ENCODE measurements at regions not wholly inside any gene's neighbourhood (a gene's known extent, or its start where the extent isn't known, plus 50 kb on each side); places are given as distances from the start of the nearest gene placed in this dataset.
A peak's percentile ranks its signal among the peaks of the same experiment; 100 is the strongest.

DNA sequence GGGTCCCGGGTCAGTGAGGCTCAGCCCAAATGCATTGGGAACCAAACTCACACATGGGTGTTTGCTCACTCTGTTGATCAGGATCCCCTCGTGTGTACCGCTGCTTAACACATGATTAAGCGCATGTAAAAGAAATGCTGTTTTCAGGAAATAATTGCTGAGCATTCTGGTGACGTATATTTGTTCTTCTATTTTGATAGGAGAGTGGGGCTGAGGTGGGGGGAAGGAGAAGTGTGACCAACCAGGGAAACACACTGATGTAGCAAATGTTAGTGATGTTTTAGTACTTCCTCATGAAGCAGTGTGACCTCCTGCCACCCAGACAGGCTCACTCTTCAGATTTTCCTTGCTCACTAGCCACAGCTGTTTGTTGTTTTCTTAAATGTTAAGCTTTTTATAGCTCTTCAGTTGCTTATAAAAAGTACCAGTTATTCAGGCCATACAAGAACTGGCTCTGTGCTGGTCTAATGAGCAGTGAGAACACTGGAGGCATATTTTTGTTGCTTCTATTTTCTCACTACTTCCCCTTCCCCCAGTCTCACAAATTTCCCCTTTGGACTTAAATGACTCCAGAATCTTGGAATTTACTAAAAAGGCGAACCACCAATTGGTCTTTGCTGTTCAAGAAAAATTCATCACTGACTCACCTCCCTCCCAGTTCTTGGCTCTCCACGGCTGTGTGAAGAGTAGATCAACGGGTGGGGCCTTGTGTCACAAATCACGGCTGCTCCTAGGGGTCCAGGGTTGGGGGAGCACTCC lies 79.2 kb upstream of the BACH2 start:
- POLR2A ChIA-PET: interaction anchor here in 1 of 2 donors (0.6 kb wide), 1 partner anchor 20 kb away, joined by 4 read pairs; no protein-coding TSS in a partner anchor
- no peaks in the 10 kb centered on the region for H3K36me3 Mint-ChIP-seq
- DNase-seq: peak in 1 of 35 experiments; percentile 13
- H3K9me3 Mint-ChIP-seq: no peaks in the 10 kb centered on the region
- CTCF ChIA-PET: interaction anchor here in 1 of 2 donors (0.7 kb wide), 1 partner anchor 435 kb away, joined by 4 read pairs; no protein-coding TSS in a partner anchor
- Histone ChIP-seq H3K4me1 (ENCODE audit: control insufficient read depth in 1 of 2, extremely low read depth in 1 of 2, insufficient read depth in 2 of 2, low read length in 2 of 2) (no peaks in the 10 kb centered on the region), H3K27ac (ENCODE audit: low read length) (no peak overlapping the region), H3K4me3 (ENCODE audit: control insufficient read depth in 1 of 2, extremely low read depth in 1 of 2, low read length in 1 of 2) (no peak overlapping the region), H3K9me3 (no peaks in the 10 kb centered on the region), H3K27me3 (replicated peaks in 1 of 2; ENCODE audit: control insufficient read depth in 2 of 2, extremely low read depth in 1 of 2, insufficient read depth in 2 of 2, low read length in 1 of 2) (no peaks in the 10 kb centered on the region), H3K36me3 (ENCODE audit: control insufficient read depth in 2 of 2, extremely low read depth in 1 of 2, insufficient read depth in 1 of 2, low read length in 1 of 2) (no peaks in the 10 kb centered on the region)
- H3K27ac Mint-ChIP-seq: no peak overlapping the region
- no peak overlapping the region for H3K4me3 Mint-ChIP-seq
- no peaks in the 10 kb centered on the region for H3K27me3 Mint-ChIP-seq
- WGBS (ENCODE audit: insufficient coverage): 83% methylated on average over 8 of the region's 9 CpGs
- peaks cover under 1 to 5% (median 1%) of the 10 kb centered on the region in 3 donors for H3K4me1 Mint-ChIP-seq
- peak in 2 of 4 experiments; percentile 13 to 35 for ATAC-seq (replicated peaks in 1 of 4)

- CTCF ChIA-PET: no interaction called here
These were observed 77.6 kb upstream of the BACH2 start for GRCh38 chr6:90374201-90374600.

GRCh38 chr6:90372885-90373284 lies 76.2 kb upstream of the BACH2 start:
- POLR2A ChIA-PET: interaction anchor here in 1 of 2 donors (0.6 to 0.8 kb wide), 2 partner anchors 8 to 126 kb away, joined by 3 to 4 read pairs; no protein-coding TSS in a partner anchor
- no peaks in the 10 kb centered on the region for H3K4me1 ChIP-seq (ENCODE audit: control insufficient read depth in 1 of 2, extremely low read depth in 1 of 2, insufficient read depth in 2 of 2, low read length in 2 of 2)
- Mint-ChIP-seq H3K27me3 (no peaks in the 10 kb centered on the region), H3K27ac (no peak overlapping the region), H3K4me1 (peaks cover 7 to 24% (median 20%) of the 10 kb centered on the region in 3 donors), H3K36me3 (no peaks in the 10 kb centered on the region), H3K9me3 (no peaks in the 10 kb centered on the region), H3K4me3 (no peak overlapping the region)
- no CpG with 5 or more reads among the region's 2 CpGs for WGBS (ENCODE audit: insufficient coverage)
- no peaks in the 10 kb centered on the region for H3K36me3 ChIP-seq (ENCODE audit: control insufficient read depth in 2 of 2, extremely low read depth in 1 of 2, insufficient read depth in 1 of 2, low read length in 1 of 2)
- CTCF ChIA-PET: no interaction called here
- H3K27me3 ChIP-seq (replicated peaks in 1 of 2; ENCODE audit: control insufficient read depth in 2 of 2, extremely low read depth in 1 of 2, insufficient read depth in 2 of 2, low read length in 1 of 2): no peaks in the 10 kb centered on the region
- DNase-seq: no peak
- H3K9me3 ChIP-seq: no peaks in the 10 kb centered on the region
- no peak for ATAC-seq (replicated peaks in 1 of 4)
- no peak overlapping the region for H3K27ac ChIP-seq (ENCODE audit: low read length)
- no peak overlapping the region for H3K4me3 ChIP-seq (ENCODE audit: control insufficient read depth in 1 of 2, extremely low read depth in 1 of 2, low read length in 1 of 2)

More at GRCh38 chr6:90374201-90374600, 77.6 kb upstream of the BACH2 start:
- POLR2A ChIA-PET: no interaction called here
- H3K9me3 Mint-ChIP-seq: no peaks in the 10 kb centered on the region
- H3K27ac Mint-ChIP-seq: no peak overlapping the region
- Histone ChIP-seq H3K36me3 (ENCODE audit: control insufficient read depth in 2 of 2, extremely low read depth in 1 of 2, insufficient read depth in 1 of 2, low read length in 1 of 2) (no peaks in the 10 kb centered on the region), H3K27ac (ENCODE audit: low read length) (no peak overlapping the region), H3K27me3 (replicated peaks in 1 of 2; ENCODE audit: control insufficient read depth in 2 of 2, extremely low read depth in 1 of 2, insufficient read depth in 2 of 2, low read length in 1 of 2) (no peaks in the 10 kb centered on the region), H3K4me3 (ENCODE audit: control insufficient read depth in 1 of 2, extremely low read depth in 1 of 2, low read length in 1 of 2) (no peak overlapping the region), H3K9me3 (no peaks in the 10 kb centered on the region), H3K4me1 (ENCODE audit: control insufficient read depth in 1 of 2, extremely low read depth in 1 of 2, insufficient read depth in 2 of 2, low read length in 2 of 2) (no peaks in the 10 kb centered on the region)
- no peak for ATAC-seq (replicated peaks in 1 of 4)
- peaks cover 7 to 17% (median 14%) of the 10 kb centered on the region in 3 donors for H3K4me1 Mint-ChIP-seq
- WGBS (ENCODE audit: insufficient coverage): 100% methylated on average over 2 of the region's 4 CpGs
- H3K36me3 Mint-ChIP-seq: no peaks in the 10 kb centered on the region
- H3K4me3 Mint-ChIP-seq: no peak overlapping the region
- H3K27me3 Mint-ChIP-seq: no peaks in the 10 kb centered on the region
- DNase-seq: no peak

DNA sequence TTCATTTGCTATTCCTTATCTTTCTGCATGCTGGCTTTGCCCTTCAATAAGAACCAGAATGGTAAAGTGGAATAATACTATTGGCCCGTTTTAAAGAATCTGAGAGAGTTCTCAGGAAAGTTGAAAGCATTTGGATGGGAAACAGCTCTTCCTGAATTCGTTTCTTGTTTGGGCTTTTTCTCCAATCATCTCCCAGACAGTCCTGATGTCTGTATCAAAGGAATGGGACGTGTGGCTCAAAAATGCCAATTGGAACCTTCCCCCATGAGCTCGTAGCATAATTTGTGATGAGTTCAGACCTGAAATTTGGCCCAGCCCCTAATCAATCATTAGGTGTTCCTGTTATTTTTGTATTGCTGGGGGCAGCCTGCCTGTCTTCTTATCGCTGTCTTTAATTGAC lies 75.8 kb upstream of the BACH2 start:
- Histone ChIP-seq H3K9me3 (no peaks in the 10 kb centered on the region), H3K36me3 (ENCODE audit: control insufficient read depth in 2 of 2, extremely low read depth in 1 of 2, insufficient read depth in 1 of 2, low read length in 1 of 2) (no peaks in the 10 kb centered on the region), H3K27ac (ENCODE audit: low read length) (no peak overlapping the region), H3K4me3 (ENCODE audit: control insufficient read depth in 1 of 2, extremely low read depth in 1 of 2, low read length in 1 of 2) (no peak overlapping the region), H3K27me3 (replicated peaks in 1 of 2; ENCODE audit: control insufficient read depth in 2 of 2, extremely low read depth in 1 of 2, insufficient read depth in 2 of 2, low read length in 1 of 2) (no peaks in the 10 kb centered on the region), H3K4me1 (ENCODE audit: control insufficient read depth in 1 of 2, extremely low read depth in 1 of 2, insufficient read depth in 2 of 2, low read length in 2 of 2) (no peaks in the 10 kb centered on the region)
- DNase-seq (no peak), ATAC-seq (replicated peaks in 1 of 4) (no peak)
- Mint-ChIP-seq H3K4me3 (no peak overlapping the region), H3K9me3 (no peaks in the 10 kb centered on the region), H3K36me3 (no peaks in the 10 kb centered on the region), H3K4me1 (peaks cover 7 to 24% (median 20%) of the 10 kb centered on the region in 3 donors), H3K27ac (no peak overlapping the region), H3K27me3 (no peaks in the 10 kb centered on the region)
- no CpG with 5 or more reads among the region's 5 CpGs for WGBS (ENCODE audit: insufficient coverage)
- ChIA-PET POLR2A (interaction anchor here in 1 of 2 donors (0.6 to 0.8 kb wide), 2 partner anchors 9 to 20 kb away, joined by 3 read pairs; no protein-coding TSS in a partner anchor), CTCF (no interaction called here)

GRCh38 chr6:90370493-90370959 lies 73.9 kb upstream of the BACH2 start:
- Histone ChIP-seq H3K36me3 (ENCODE audit: control insufficient read depth in 2 of 2, extremely low read depth in 1 of 2, insufficient read depth in 1 of 2, low read length in 1 of 2) (no peaks in the 10 kb centered on the region), H3K27me3 (replicated peaks in 1 of 2; ENCODE audit: control insufficient read depth in 2 of 2, extremely low read depth in 1 of 2, insufficient read depth in 2 of 2, low read length in 1 of 2) (no peaks in the 10 kb centered on the region), H3K9me3 (no peaks in the 10 kb centered on the region), H3K27ac (ENCODE audit: low read length) (no peak overlapping the region), H3K4me1 (ENCODE audit: control insufficient read depth in 1 of 2, extremely low read depth in 1 of 2, insufficient read depth in 2 of 2, low read length in 2 of 2) (no peaks in the 10 kb centered on the region), H3K4me3 (ENCODE audit: control insufficient read depth in 1 of 2, extremely low read depth in 1 of 2, low read length in 1 of 2) (no peak overlapping the region)
- Mint-ChIP-seq H3K27ac (peak overlapping the region in 1 of 2 donors; percentile 46), H3K4me3 (no peak overlapping the region), H3K27me3 (no peaks in the 10 kb centered on the region), H3K4me1 (peaks cover 7 to 20% (median 20%) of the 10 kb centered on the region in 3 donors), H3K36me3 (no peaks in the 10 kb centered on the region), H3K9me3 (no peaks in the 10 kb centered on the region)
- ChIA-PET CTCF (interaction anchor here in 1 of 2 donors (0.9 kb wide), 1 partner anchor 18 kb away, joined by 4 read pairs; no protein-coding TSS in a partner anchor), POLR2A (no interaction called here)
- DNase-seq (no peak), ATAC-seq (replicated peaks in 1 of 4) (peak in 3 of 4 experiments; percentile 19 to 62 (median 60))
- WGBS (ENCODE audit: insufficient coverage): no CpG with 5 or more reads among the region's 1 CpG

GRCh38 chr6:90369651-90370050 lies 73.0 kb upstream of the BACH2 start:
- H3K4me1 ChIP-seq (ENCODE audit: control insufficient read depth in 1 of 2, extremely low read depth in 1 of 2, insufficient read depth in 2 of 2, low read length in 2 of 2): no peaks in the 10 kb centered on the region
- POLR2A ChIA-PET: no interaction called here
- no peak for ATAC-seq (replicated peaks in 1 of 4)
- Mint-ChIP-seq H3K4me3 (no peak overlapping the region), H3K36me3 (no peaks in the 10 kb centered on the region), H3K4me1 (peaks cover 7 to 20% (median 20%) of the 10 kb centered on the region in 3 donors), H3K27me3 (no peaks in the 10 kb centered on the region), H3K27ac (no peak overlapping the region), H3K9me3 (no peaks in the 10 kb centered on the region)
- no peak overlapping the region for H3K4me3 ChIP-seq (ENCODE audit: control insufficient read depth in 1 of 2, extremely low read depth in 1 of 2, low read length in 1 of 2)
- 93% methylated on average over 3 of the region's 6 CpGs for WGBS (ENCODE audit: insufficient coverage)
- H3K36me3 ChIP-seq (ENCODE audit: control insufficient read depth in 2 of 2, extremely low read depth in 1 of 2, insufficient read depth in 1 of 2, low read length in 1 of 2): no peaks in the 10 kb centered on the region
- no peak for DNase-seq
- CTCF ChIA-PET: no interaction called here
- H3K27ac ChIP-seq (ENCODE audit: low read length): no peak overlapping the region
- H3K27me3 ChIP-seq (replicated peaks in 1 of 2; ENCODE audit: control insufficient read depth in 2 of 2, extremely low read depth in 1 of 2, insufficient read depth in 2 of 2, low read length in 1 of 2): no peaks in the 10 kb centered on the region
- H3K9me3 ChIP-seq: no peaks in the 10 kb centered on the region

Data from T-cell (primary cell).